Endodermal cell (in vitro differentiated cells): ENCODE measurements at regions not wholly inside any gene's neighbourhood (a gene's known extent, or its start where the extent isn't known, plus 50 kb on each side); places are given as distances from the start of the nearest gene placed in this dataset.

Source experiments
- DNase-seq: peaks from one replicate; pipeline ENCODE4 v3.0.0-alpha.2; 2017
- H3K27ac ChIP-seq: 2 replicates; pipeline ENCODE4 v1.5.1; 2013; ENCODE audit warnings: mild to moderate bottlenecking, low read depth, low read length, moderate library complexity
- H3K27me3 ChIP-seq: 2 replicates; pipeline ENCODE4 v1.6.1; 2013; ENCODE audit warnings: mild to moderate bottlenecking, low read length, moderate library complexity; ENCODE audit not compliant: insufficient read depth, control insufficient read depth, poor library complexity, severe bottlenecking
- H3K36me3 ChIP-seq: 2 replicates; pipeline ENCODE4 v1.7.0; 2013; ENCODE audit warnings: mild to moderate bottlenecking, low read length, moderate library complexity; ENCODE audit not compliant: control insufficient read depth, insufficient read depth
- H3K4me1 ChIP-seq: one replicate; pipeline ENCODE4 v1.7.0; 2013; ENCODE audit warnings: low read length; ENCODE audit not compliant: control insufficient read depth, insufficient read depth
- H3K4me3 ChIP-seq: 2 replicates; pipeline ENCODE4 v1.5.1; 2013; ENCODE audit warnings: mild to moderate bottlenecking, low read length, moderate library complexity
- H3K9ac ChIP-seq: 2 replicates; pipeline ENCODE4 v1.6.1; 2013; ENCODE audit warnings: mild to moderate bottlenecking, low read length, moderate library complexity; ENCODE audit not compliant: poor library complexity, severe bottlenecking; ENCODE audit errors: extremely low read depth
- H3K9me3 ChIP-seq: 2 replicates; pipeline ENCODE4 v1.6.1; 2013; ENCODE audit warnings: mild to moderate bottlenecking, low read length, moderate library complexity; ENCODE audit not compliant: control insufficient read depth
- H3K27ac Mint-ChIP-seq: 2 replicates; pipeline ENCODE4 v1.8.0; 2020; ENCODE audit warnings: mixed read lengths
- H3K27me3 Mint-ChIP-seq: 2 replicates; pipeline ENCODE4 v1.8.0; 2021; ENCODE audit warnings: mild to moderate bottlenecking, mixed read lengths; ENCODE audit not compliant: insufficient read depth
- H3K36me3 Mint-ChIP-seq: 2 replicates; pipeline ENCODE4 v1.8.0; 2020; ENCODE audit warnings: low read depth, mixed read lengths
- H3K4me1 Mint-ChIP-seq: 2 replicates; pipeline ENCODE4 v1.8.0; 2020; ENCODE audit warnings: mixed read lengths
- H3K4me3 Mint-ChIP-seq: 2 replicates; pipeline ENCODE4 v1.8.0; 2020; ENCODE audit warnings: mild to moderate bottlenecking, moderate library complexity, mixed read lengths
- H3K9me3 Mint-ChIP-seq: 2 replicates; pipeline ENCODE4 v1.8.0; 2020; ENCODE audit warnings: mild to moderate bottlenecking, mixed read lengths
- WGBS, 2 experiments: methylation state at CpG; one replicate each; pipeline versions ENCODE4 v1.1.5 to v1.1.7; 2013; ENCODE audit warnings: missing lambda C conversion rate in 2 of 2, mixed read lengths in 1 of 2; ENCODE audit not compliant: insufficient coverage in 1 of 2, insufficient read length in 1 of 2; 5-methylcytosine and 5-hydroxymethylcytosine counted together
- TF ChIP-seq, protein P1 (sequence below): fragments of 200-600 bp; sonication (generic); conservative IDR thresholded peaks from 2 replicates; pipeline ENCODE4 v1.5.0; 2021; ENCODE audit warnings: antibody characterized with exemption, mild to moderate bottlenecking

GRCh38 chr21:35350965-35351364, 301.9 kb upstream of the RUNX1 start:
- DNase-seq, result no peak
- H3K36me3 ChIP-seq, result no peaks in the 10 kb centered on the region
- 90 to 95% methylated on average over 2 of the region's 2 CpGs for WGBS, 2 experiments
- H3K9me3 ChIP-seq, result peaks cover 7% of the 10 kb centered on the region
- H3K27ac Mint-ChIP-seq, result no peak overlapping the region
- no peak overlapping the region for H3K9ac ChIP-seq
- peaks cover 2% of the 10 kb centered on the region for H3K27me3 Mint-ChIP-seq
- H3K4me3 ChIP-seq, result no peak overlapping the region
- no peak overlapping the region for H3K4me3 Mint-ChIP-seq
- no peak overlapping the region for H3K27ac ChIP-seq
- H3K4me1 ChIP-seq, result no peaks in the 10 kb centered on the region
- no peaks in the 10 kb centered on the region for H3K9me3 Mint-ChIP-seq
- H3K36me3 Mint-ChIP-seq, result no peaks in the 10 kb centered on the region
- TF ChIP-seq, protein P1, sequence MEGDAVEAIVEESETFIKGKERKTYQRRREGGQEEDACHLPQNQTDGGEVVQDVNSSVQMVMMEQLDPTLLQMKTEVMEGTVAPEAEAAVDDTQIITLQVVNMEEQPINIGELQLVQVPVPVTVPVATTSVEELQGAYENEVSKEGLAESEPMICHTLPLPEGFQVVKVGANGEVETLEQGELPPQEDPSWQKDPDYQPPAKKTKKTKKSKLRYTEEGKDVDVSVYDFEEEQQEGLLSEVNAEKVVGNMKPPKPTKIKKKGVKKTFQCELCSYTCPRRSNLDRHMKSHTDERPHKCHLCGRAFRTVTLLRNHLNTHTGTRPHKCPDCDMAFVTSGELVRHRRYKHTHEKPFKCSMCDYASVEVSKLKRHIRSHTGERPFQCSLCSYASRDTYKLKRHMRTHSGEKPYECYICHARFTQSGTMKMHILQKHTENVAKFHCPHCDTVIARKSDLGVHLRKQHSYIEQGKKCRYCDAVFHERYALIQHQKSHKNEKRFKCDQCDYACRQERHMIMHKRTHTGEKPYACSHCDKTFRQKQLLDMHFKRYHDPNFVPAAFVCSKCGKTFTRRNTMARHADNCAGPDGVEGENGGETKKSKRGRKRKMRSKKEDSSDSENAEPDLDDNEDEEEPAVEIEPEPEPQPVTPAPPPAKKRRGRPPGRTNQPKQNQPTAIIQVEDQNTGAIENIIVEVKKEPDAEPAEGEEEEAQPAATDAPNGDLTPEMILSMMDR, result no peak
- H3K4me1 Mint-ChIP-seq, result peaks cover 8% of the 10 kb centered on the region
- H3K27me3 ChIP-seq, result no peaks in the 10 kb centered on the region

DNA sequence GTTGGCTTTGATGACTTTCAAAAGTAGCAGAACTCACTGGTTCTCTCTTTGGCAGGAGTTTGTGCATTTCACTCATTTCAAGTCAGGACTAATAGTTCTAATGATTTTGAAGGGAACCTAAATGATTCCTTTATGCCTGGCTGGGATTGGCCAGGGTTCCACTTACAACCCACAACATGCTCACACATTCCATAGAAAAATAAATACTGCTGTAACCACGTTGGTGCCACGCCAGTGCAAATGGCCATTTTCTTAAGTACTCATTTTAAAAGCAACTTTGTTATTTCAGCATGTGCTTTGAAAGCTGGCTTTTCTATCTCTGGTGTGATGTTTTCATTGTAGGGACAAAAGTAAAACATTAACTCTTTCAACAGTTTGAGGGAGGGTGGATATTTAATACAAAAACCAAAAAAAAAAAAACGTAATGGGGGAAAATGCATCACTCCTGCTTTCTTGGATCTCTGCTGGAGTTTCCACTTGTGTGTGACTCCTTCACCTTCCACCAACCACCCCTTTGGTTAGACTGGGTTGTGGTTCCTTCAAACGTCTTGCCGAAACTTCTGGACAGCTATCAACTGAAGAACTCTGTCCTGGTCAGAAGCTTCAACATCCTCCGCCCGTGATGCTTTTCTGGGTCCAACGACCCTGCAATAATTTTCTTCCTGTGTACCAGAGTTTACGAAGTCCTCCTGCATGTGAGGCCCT, 300.4 kb upstream of the RUNX1 start:
- no peak for DNase-seq
- no peaks in the 10 kb centered on the region for H3K36me3 Mint-ChIP-seq
- peaks cover 11% of the 10 kb centered on the region for H3K4me1 Mint-ChIP-seq
- H3K9me3 Mint-ChIP-seq, result peaks cover 10% of the 10 kb centered on the region
- Histone ChIP-seq H3K27ac (no peak overlapping the region), H3K9ac (no peak overlapping the region), H3K9me3 (peaks cover 18% of the 10 kb centered on the region), H3K27me3 (no peaks in the 10 kb centered on the region), H3K36me3 (no peaks in the 10 kb centered on the region), H3K4me3 (no peak overlapping the region), H3K4me1 (no peaks in the 10 kb centered on the region)
- no peak overlapping the region for H3K4me3 Mint-ChIP-seq
- 93 to 95% methylated on average over 6 to 9 of the region's 9 CpGs for WGBS, 2 experiments
- TF ChIP-seq, protein P1, result no peak
- H3K27ac Mint-ChIP-seq, result no peak overlapping the region
- H3K27me3 Mint-ChIP-seq, result peaks cover 2% of the 10 kb centered on the region

GRCh38 chr21:35348686-35349085, 299.6 kb upstream of the RUNX1 start:
- Histone ChIP-seq H3K4me3 (no peak overlapping the region), H3K27ac (no peak overlapping the region), H3K9me3 (peaks cover 18% of the 10 kb centered on the region), H3K9ac (no peak overlapping the region), H3K36me3 (no peaks in the 10 kb centered on the region), H3K4me1 (no peaks in the 10 kb centered on the region), H3K27me3 (no peaks in the 10 kb centered on the region)
- WGBS, 2 experiments, result no CpG with 5 or more reads among the region's 1 CpG
- Mint-ChIP-seq H3K9me3 (peaks cover 10% of the 10 kb centered on the region), H3K27ac (no peak overlapping the region), H3K4me1 (peaks cover 14% of the 10 kb centered on the region), H3K27me3 (peaks cover 2% of the 10 kb centered on the region), H3K36me3 (no peaks in the 10 kb centered on the region), H3K4me3 (no peak overlapping the region)
- TF ChIP-seq, protein P1, result no peak
- DNase-seq, result no peak
